ENCODE measurements at regions not wholly inside any gene's neighbourhood (a gene's known extent, or its start where the extent isn't known, plus 50 kb on each side); places are given as distances from the start of the nearest gene placed in this dataset.

GRCh38 chr3:164526250-164526649 lies 552.0 kb downstream of the SI start:
- TF ChIP-seq CTCF (IDR thresholded peaks at IDR 0.05): no peak
- no peak for TF ChIP-seq POLR2A (IDR thresholded peaks at IDR 0.05)
